ENCODE measurements at regions not wholly inside any gene's neighbourhood (a gene's known extent, or its start where the extent isn't known, plus 50 kb on each side); places are given as distances from the start of the nearest gene placed in this dataset.

GRCh38 chr16:59319871-59320270, 585.8 kb upstream of the GOT2 start:
- no peak overlapping the region for H3K4me3 ChIP-seq
- H3K4me2 ChIP-seq, result no peak overlapping the region
- H3K27ac ChIP-seq (ENCODE audit: low read depth), result no peak overlapping the region
- no peaks in the 10 kb centered on the region for H4K20me1 ChIP-seq (replicated peaks; ENCODE audit: insufficient read depth)
- H3K9me2 ChIP-seq (ENCODE audit: insufficient read depth), result no peaks in the 10 kb centered on the region
- Mint-ChIP-seq H3K4me1 (peaks cover 8% of the 10 kb centered on the region; the same call in 2 of the 3 replicates), H3K27me3 (ENCODE audit: insufficient read depth, low read depth, poor library complexity) (peaks cover 2% of the 10 kb centered on the region), H3K27ac (no peak overlapping the region), H3K9me3 (no peaks in the 10 kb centered on the region), H3K4me3 (no peak overlapping the region), H3K36me3 (ENCODE audit: low read depth) (no peaks in the 10 kb centered on the region)
- H3K4me1 ChIP-seq (ENCODE audit: insufficient read depth), result no peaks in the 10 kb centered on the region; the same call in 1 of the 2 replicates
- no peaks in the 10 kb centered on the region for H3K36me3 ChIP-seq (ENCODE audit: insufficient read depth)
- H3K27me3 ChIP-seq (ENCODE audit: insufficient read depth), result no peaks in the 10 kb centered on the region
- no peaks in the 10 kb centered on the region for H3K79me2 ChIP-seq (replicated peaks; ENCODE audit: insufficient read depth)
- no peak for TF ChIP-seq EZH2phosphoT487 (IDR thresholded peaks at IDR 0.05; ENCODE audit: unreplicated experiment)
- ATAC-seq (no peak), DNase-seq (ENCODE audit: low spot score) (no peak)
- H2AFZ ChIP-seq, result no peak overlapping the region
- no peaks in the 10 kb centered on the region for H3F3A ChIP-seq (replicated peaks; ENCODE audit: low read depth)

GRCh38 chr16:59305850-59306249, 571.7 kb upstream of the GOT2 start:
- no peak overlapping the region for H3K27ac Mint-ChIP-seq
- no peaks in the 10 kb centered on the region for H3K9me2 ChIP-seq (ENCODE audit: insufficient read depth)
- no peaks in the 10 kb centered on the region for H3K4me1 Mint-ChIP-seq
- DNase-seq (ENCODE audit: low spot score) (no peak), ATAC-seq (no peak)
- no peak overlapping the region for H3K4me3 Mint-ChIP-seq
- H3K4me2 ChIP-seq, result no peak overlapping the region
- H3K36me3 Mint-ChIP-seq (ENCODE audit: low read depth), result no peaks in the 10 kb centered on the region
- peak overlapping the region; percentile 36; the same call in 1 of the 2 replicates for H2AFZ ChIP-seq
- H3K27me3 ChIP-seq (ENCODE audit: insufficient read depth), result no peaks in the 10 kb centered on the region
- no peaks in the 10 kb centered on the region for H3F3A ChIP-seq (replicated peaks; ENCODE audit: low read depth)
- no peaks in the 10 kb centered on the region for H3K79me2 ChIP-seq (replicated peaks; ENCODE audit: insufficient read depth)
- no peaks in the 10 kb centered on the region for H3K9me3 Mint-ChIP-seq
- H3K27me3 Mint-ChIP-seq (ENCODE audit: insufficient read depth, low read depth, poor library complexity), result no peaks in the 10 kb centered on the region
- no peaks in the 10 kb centered on the region for H3K36me3 ChIP-seq (ENCODE audit: insufficient read depth)
- H3K4me1 ChIP-seq (ENCODE audit: insufficient read depth), result no peaks in the 10 kb centered on the region
- no peak overlapping the region for H3K27ac ChIP-seq (ENCODE audit: low read depth)
- H4K20me1 ChIP-seq (replicated peaks; ENCODE audit: insufficient read depth), result no peaks in the 10 kb centered on the region
- no peak overlapping the region for H3K4me3 ChIP-seq
- TF ChIP-seq POLR2AphosphoS5 (IDR thresholded peaks at IDR 0.05; ENCODE audit: low read depth) (no peak), STAT1 (IDR thresholded peaks at IDR 0.05; ENCODE audit: unreplicated experiment) (no peak), EZH2phosphoT487 (IDR thresholded peaks at IDR 0.05; ENCODE audit: unreplicated experiment) (no peak), JUNB (IDR thresholded peaks at IDR 0.05; ENCODE audit: unreplicated experiment) (no peak), NANOG (IDR thresholded peaks at IDR 0.05; ENCODE audit: borderline replicate concordance) (no peak), REST (IDR thresholded peaks at IDR 0.05; ENCODE audit: unreplicated experiment) (no peak), ZNF114 (CRISPR knock-in tag; IDR thresholded peaks at IDR 0.05) (no peak), ZNF331 (CRISPR knock-in tag; IDR thresholded peaks at IDR 0.05; ENCODE audit: low read depth) (no peak), ZNF462 (CRISPR knock-in tag; IDR thresholded peaks at IDR 0.05) (no peak), CTCF (conservative IDR thresholded peaks at IDR 0.05; ENCODE audit: low read depth in 2 of 2) (no peak), CREB1 (CRISPR knock-in tag; IDR thresholded peaks at IDR 0.05; ENCODE audit: low read depth) (no peak)
